ENCODE measurements at regions not wholly inside any gene's neighbourhood (a gene's known extent, or its start where the extent isn't known, plus 50 kb on each side); places are given as distances from the start of the nearest gene placed in this dataset.

DNA sequence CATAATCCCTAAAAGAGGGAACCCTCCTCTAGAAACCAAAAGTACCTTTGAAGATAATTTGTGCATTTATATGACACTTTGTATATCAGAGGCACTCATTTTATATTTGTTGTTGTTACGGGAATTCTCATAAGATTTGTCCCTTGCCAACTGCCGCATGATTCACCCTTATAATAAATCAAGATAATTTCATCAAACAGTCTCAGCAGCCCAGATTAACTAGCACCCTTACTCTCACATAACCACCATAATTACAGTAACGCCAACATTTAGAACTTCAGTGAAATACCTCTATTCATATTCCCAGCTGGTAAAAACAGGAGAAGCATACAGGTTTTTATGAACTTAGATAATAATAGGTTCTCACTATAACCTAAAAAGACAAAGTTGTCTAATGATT, 271.9 kb downstream of the LRRC3B start:
- Histone ChIP-seq H3K27ac (ENCODE audit: low read depth, low read length) (no peak overlapping the region), H3K9me3 (ENCODE audit: control insufficient read depth, insufficient read depth, low read length) (no peaks in the 10 kb centered on the region), H3F3A (ENCODE audit: control insufficient read depth, insufficient read depth) (no peaks in the 10 kb centered on the region), H3K79me2 (ENCODE audit: control insufficient read depth, low read length) (no peaks in the 10 kb centered on the region), H3K4me1 (ENCODE audit: control insufficient read depth, low read length) (no peaks in the 10 kb centered on the region), H3K9me2 (replicated peaks; ENCODE audit: control insufficient read depth, low read length) (no peaks in the 10 kb centered on the region), H3K36me3 (ENCODE audit: control insufficient read depth, low read length) (no peaks in the 10 kb centered on the region), H4K20me1 (ENCODE audit: control insufficient read depth, insufficient read depth, low read depth, low read length) (no peaks in the 10 kb centered on the region), H3K27me3 (ENCODE audit: control insufficient read depth, low read length) (no peaks in the 10 kb centered on the region), H3K4me2 (ENCODE audit: low read length) (no peak overlapping the region), H3K4me3 (ENCODE audit: low read length) (no peak overlapping the region)
- no peak for TF ChIP-seq CTCF (IDR thresholded peaks at IDR 0.05; ENCODE audit: low read depth, low read length, poor library complexity, severe bottlenecking)
- TF ChIP-seq EZH2phosphoT487 (IDR thresholded peaks at IDR 0.05; ENCODE audit: borderline replicate concordance, low read length), result no peak

DNA sequence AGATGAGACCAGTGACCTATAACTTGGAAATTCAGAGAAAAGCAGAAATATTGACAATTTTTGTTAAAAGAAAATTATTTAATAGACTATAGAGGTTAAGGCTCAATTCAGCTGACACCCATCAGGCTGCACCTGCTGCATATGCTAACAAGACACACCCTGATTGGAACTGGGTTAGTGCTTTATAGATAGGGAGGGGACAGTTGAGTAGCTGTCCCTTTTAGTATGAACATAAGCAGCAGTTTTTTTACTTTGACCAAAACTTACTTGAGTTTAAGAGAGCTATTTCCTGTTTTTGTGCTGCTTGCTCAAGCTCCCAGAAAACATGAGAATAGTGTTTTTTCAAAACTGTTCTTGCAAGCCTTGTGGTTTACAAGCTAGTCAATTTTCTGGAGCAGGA, 292.6 kb downstream of the LRRC3B start:
- Histone ChIP-seq H4K20me1 (ENCODE audit: control insufficient read depth, insufficient read depth, low read depth, low read length) (no peaks in the 10 kb centered on the region), H3F3A (ENCODE audit: control insufficient read depth, insufficient read depth) (no peaks in the 10 kb centered on the region), H3K36me3 (ENCODE audit: control insufficient read depth, low read length) (no peaks in the 10 kb centered on the region), H3K79me2 (ENCODE audit: control insufficient read depth, low read length) (no peaks in the 10 kb centered on the region), H3K4me1 (ENCODE audit: control insufficient read depth, low read length) (no peaks in the 10 kb centered on the region), H3K9me3 (ENCODE audit: control insufficient read depth, insufficient read depth, low read length) (no peaks in the 10 kb centered on the region), H3K27ac (ENCODE audit: low read depth, low read length) (no peak overlapping the region), H3K4me3 (ENCODE audit: low read length) (no peak overlapping the region), H3K9me2 (replicated peaks; ENCODE audit: control insufficient read depth, low read length) (no peaks in the 10 kb centered on the region), H3K27me3 (ENCODE audit: control insufficient read depth, low read length) (no peaks in the 10 kb centered on the region), H3K4me2 (ENCODE audit: low read length) (no peak overlapping the region)
- TF ChIP-seq CTCF (IDR thresholded peaks at IDR 0.05; ENCODE audit: low read depth, low read length, poor library complexity, severe bottlenecking) (no peak), EZH2phosphoT487 (IDR thresholded peaks at IDR 0.05; ENCODE audit: borderline replicate concordance, low read length) (no peak)

GRCh38 chr3:26920646-26921478, 298.3 kb downstream of the LRRC3B start:
- no peaks in the 10 kb centered on the region for H3K36me3 ChIP-seq (ENCODE audit: control insufficient read depth, low read length)
- no peaks in the 10 kb centered on the region for H3K4me1 ChIP-seq (ENCODE audit: control insufficient read depth, low read length)
- H3K27me3 ChIP-seq (ENCODE audit: control insufficient read depth, low read length), result no peaks in the 10 kb centered on the region
- H3K9me2 ChIP-seq (replicated peaks; ENCODE audit: control insufficient read depth, low read length), result no peaks in the 10 kb centered on the region
- no peak overlapping the region for H3K4me2 ChIP-seq (ENCODE audit: low read length)
- no peaks in the 10 kb centered on the region for H3F3A ChIP-seq (ENCODE audit: control insufficient read depth, insufficient read depth)
- no peaks in the 10 kb centered on the region for H3K9me3 ChIP-seq (ENCODE audit: control insufficient read depth, insufficient read depth, low read length)
- no peaks in the 10 kb centered on the region for H4K20me1 ChIP-seq (ENCODE audit: control insufficient read depth, insufficient read depth, low read depth, low read length)
- no peaks in the 10 kb centered on the region for H3K79me2 ChIP-seq (ENCODE audit: control insufficient read depth, low read length)
- TF ChIP-seq EZH2phosphoT487 (IDR thresholded peaks at IDR 0.05; ENCODE audit: borderline replicate concordance, low read length), result no peak
- H3K27ac ChIP-seq (ENCODE audit: low read depth, low read length), result no peak overlapping the region
- no peak overlapping the region for H3K4me3 ChIP-seq (ENCODE audit: low read length)

GRCh38 chr3:26931896-26932295, 309.3 kb downstream of the LRRC3B start:
- no peaks in the 10 kb centered on the region for H3K4me1 ChIP-seq (ENCODE audit: control insufficient read depth, low read length)
- no peak overlapping the region for H3K4me2 ChIP-seq (ENCODE audit: low read length)
- H3K9me3 ChIP-seq (ENCODE audit: control insufficient read depth, insufficient read depth, low read length), result no peaks in the 10 kb centered on the region
- H3K79me2 ChIP-seq (ENCODE audit: control insufficient read depth, low read length), result no peaks in the 10 kb centered on the region
- H3K9me2 ChIP-seq (replicated peaks; ENCODE audit: control insufficient read depth, low read length), result no peaks in the 10 kb centered on the region
- no peaks in the 10 kb centered on the region for H3K27me3 ChIP-seq (ENCODE audit: control insufficient read depth, low read length)
- TF ChIP-seq EZH2phosphoT487 (IDR thresholded peaks at IDR 0.05; ENCODE audit: borderline replicate concordance, low read length) (no peak), CTCF (IDR thresholded peaks at IDR 0.05; ENCODE audit: low read depth, low read length, poor library complexity, severe bottlenecking) (no peak)
- H3K36me3 ChIP-seq (ENCODE audit: control insufficient read depth, low read length), result no peaks in the 10 kb centered on the region
- no peak overlapping the region for H3K4me3 ChIP-seq (ENCODE audit: low read length)
- no peaks in the 10 kb centered on the region for H3F3A ChIP-seq (ENCODE audit: control insufficient read depth, insufficient read depth)
- no peaks in the 10 kb centered on the region for H4K20me1 ChIP-seq (ENCODE audit: control insufficient read depth, insufficient read depth, low read depth, low read length)
- no peak overlapping the region for H3K27ac ChIP-seq (ENCODE audit: low read depth, low read length)

Data from DOHH2 (cell line).